ENCODE measurements at regions not wholly inside any gene's neighbourhood (a gene's known extent, or its start where the extent isn't known, plus 50 kb on each side); places are given as distances from the start of the nearest gene placed in this dataset.

DNA sequence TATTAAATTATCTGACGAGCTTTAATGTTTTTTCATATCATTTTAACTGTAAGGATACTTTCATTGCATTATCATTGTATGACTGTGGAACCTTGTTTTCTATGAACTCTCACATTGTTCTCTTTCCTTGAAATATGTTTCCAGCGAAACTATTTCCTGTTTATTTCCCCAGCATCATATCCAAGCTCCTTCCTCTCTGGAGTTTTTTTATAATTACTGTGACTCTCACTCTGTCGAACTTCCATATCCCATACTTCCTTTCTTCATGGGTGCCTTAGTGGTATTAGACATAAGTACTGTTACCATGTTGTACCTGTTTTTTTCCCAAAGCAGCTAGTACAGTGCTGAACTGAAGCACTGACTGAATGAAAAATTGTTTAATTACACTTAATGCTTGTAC is 373.6 kb upstream of the CNTN3 start:
- TF ChIP-seq, protein P1, sequence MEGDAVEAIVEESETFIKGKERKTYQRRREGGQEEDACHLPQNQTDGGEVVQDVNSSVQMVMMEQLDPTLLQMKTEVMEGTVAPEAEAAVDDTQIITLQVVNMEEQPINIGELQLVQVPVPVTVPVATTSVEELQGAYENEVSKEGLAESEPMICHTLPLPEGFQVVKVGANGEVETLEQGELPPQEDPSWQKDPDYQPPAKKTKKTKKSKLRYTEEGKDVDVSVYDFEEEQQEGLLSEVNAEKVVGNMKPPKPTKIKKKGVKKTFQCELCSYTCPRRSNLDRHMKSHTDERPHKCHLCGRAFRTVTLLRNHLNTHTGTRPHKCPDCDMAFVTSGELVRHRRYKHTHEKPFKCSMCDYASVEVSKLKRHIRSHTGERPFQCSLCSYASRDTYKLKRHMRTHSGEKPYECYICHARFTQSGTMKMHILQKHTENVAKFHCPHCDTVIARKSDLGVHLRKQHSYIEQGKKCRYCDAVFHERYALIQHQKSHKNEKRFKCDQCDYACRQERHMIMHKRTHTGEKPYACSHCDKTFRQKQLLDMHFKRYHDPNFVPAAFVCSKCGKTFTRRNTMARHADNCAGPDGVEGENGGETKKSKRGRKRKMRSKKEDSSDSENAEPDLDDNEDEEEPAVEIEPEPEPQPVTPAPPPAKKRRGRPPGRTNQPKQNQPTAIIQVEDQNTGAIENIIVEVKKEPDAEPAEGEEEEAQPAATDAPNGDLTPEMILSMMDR (conservative IDR thresholded peaks at IDR 0.05; ENCODE audit: low read depth, low read length): no peak
- TF ChIP-seq USF2 (IDR thresholded peaks at IDR 0.05; ENCODE audit: low read depth, low read length) (no peak), MAFK (IDR thresholded peaks at IDR 0.05; ENCODE audit: low read depth, low read length) (no peak), POLR2A (IDR thresholded peaks at IDR 0.05; ENCODE audit: low read depth, low read length) (no peak)

All from IMR-90 (cell line).